Inferior parietal cortex (tissue), 1 donor: ENCODE measurements at regions not wholly inside any gene's neighbourhood (a gene's known extent, or its start where the extent isn't known, plus 50 kb on each side); places are given as distances from the start of the nearest gene placed in this dataset.
A peak's percentile ranks its signal among the peaks of the same experiment; 100 is the strongest.
"Not testable (repeated sequence)": the region's sequence is repeated elsewhere in the genome, so short reads cannot be mapped to it uniquely, and the experiment has no call there.

ENCODE experiments used
- DNase-seq: peaks from one replicate; pipeline ENCODE4 v3.0.0-alpha.2; 2016; ENCODE audit errors: extremely low spot score

DNA sequence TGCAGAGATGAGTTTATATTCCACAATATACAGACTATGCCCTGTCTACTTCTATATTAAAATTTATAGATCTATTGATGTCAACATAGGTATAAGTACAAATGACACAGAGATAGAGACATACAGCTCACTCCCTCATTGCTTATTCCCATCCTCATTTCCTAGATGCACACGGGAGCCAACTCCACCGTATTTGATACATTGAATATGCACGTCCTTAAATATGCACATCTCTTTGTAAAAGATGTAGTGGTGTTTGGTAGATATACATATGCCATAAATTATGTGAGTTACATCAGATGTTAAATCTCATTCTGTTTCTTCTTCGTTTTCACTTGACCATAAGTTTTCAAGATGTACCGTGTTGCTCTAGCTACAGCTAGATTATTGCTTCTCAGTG, 179.2 kb upstream of the RAB6C start:
- DNase-seq = no peak

DNA sequence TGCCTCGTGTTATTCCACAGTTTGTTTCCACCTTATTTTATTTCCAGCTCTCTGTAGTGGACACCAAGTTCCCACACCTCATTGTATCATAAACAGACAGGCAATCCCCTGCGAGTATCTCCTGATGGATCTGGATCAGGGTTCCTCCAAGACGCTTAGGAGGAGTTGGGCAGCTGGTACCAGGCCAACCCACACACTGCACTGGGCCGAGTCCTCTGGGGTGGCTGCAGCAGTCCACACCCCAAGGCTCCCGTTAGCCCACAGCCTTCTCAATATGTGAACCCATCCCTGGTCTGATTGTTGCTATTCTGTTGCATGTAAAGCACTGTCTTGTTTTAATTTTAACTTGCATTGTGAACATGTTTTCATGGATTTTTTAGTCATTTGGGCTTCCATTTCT, 178.8 kb upstream of the RAB6C start:
- DNase-seq = no peak

DNA sequence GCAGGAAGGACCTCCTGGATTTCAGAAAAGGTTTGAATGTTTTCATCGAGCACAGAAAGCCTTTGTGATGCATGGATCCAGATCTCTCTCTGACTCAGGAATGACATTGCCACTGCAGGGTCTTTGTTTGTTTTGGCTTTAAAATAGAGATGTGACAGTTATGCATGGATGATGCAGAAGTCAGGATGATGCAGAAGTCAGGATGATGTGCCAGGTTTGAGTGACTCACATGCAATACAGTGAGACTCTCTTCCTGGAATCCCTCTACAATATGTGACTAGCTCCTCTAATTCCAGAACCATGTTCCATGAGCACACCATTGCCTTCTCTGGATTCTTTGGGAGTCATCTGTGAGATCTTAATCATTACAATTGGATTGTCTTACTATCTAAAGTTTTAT, 177.9 kb upstream of the RAB6C start:
- no peak for DNase-seq

- no peak for DNase-seq
These were observed 177.2 kb upstream of the RAB6C start for GRCh38 chr2:129802290-129802689.

- no peak for DNase-seq
These were observed 176.4 kb upstream of the RAB6C start for GRCh38 chr2:129803032-129803431.

DNA sequence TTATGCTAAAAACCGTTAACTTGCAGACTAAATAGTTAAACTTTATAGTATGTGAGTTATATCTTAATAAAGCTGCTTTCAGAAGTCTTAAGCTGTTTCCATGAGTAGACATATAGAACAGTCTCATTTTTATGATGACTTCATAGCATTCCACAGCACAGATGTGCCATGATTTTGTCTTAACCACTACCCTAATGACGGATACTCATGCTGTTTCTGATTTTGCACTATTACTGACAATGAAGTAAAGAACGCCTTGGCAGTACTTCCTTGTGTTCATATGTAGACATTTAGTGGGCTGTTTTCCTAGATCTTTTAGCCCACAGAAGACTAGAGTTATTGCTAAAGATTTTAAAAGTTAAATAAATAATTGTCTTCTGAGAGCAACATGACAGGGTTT, 175.6 kb upstream of the RAB6C start:
- no peak for DNase-seq

GRCh38 chr2:129805899-129806298, 173.6 kb upstream of the RAB6C start:
- DNase-seq = no peak

GRCh38 chr2:129806317-129806716, 173.1 kb upstream of the RAB6C start:
- DNase-seq = no peak

DNA sequence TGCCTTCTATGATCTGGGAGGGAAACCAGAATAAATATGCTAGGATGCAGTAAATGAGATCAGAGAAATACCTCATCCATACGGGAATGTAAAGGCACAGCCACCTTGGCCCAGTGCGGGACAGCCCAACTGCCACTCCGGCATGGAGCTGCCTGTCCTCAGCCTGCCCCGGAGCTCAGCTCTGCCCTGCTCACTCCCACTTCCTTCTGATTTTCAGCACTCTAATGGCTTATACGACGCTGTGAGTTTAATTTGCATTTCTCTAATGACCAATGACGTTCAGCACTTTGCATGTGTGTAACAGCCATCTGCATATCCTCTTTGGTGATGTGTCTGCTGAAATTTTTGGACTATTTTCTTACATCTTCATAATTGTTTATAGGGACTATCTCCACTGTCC, 172.5 kb upstream of the RAB6C start:
- no peak for DNase-seq

- DNase-seq = not testable (repeated sequence)
These were observed 171.7 kb upstream of the RAB6C start for GRCh38 chr2:129807642-129808338.

DNA sequence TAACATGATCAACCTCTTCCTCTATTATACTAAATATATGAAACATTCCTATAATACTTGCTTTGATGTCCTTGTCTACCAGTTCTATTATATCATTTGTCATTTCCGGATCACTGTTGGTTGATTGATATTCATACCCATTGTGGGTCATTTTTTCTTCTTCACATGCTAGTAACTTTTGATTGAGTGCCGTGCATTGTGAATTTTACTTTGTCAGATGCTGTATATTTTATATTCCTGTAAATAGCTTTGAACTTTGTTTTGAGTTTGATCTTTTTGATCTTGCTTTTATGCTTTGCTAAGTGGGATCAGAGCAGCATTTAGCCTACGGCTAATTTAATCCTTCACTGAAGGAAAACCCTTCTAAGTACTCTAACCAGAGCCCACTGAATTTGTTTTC, 168.9 kb upstream of the RAB6C start:
- no peak for DNase-seq

GRCh38 chr2:129812071-129812470, 167.4 kb upstream of the RAB6C start:
- peak; percentile 30 for DNase-seq

GRCh38 chr2:129812654-129813053, 166.8 kb upstream of the RAB6C start:
- DNase-seq = no peak

DNA sequence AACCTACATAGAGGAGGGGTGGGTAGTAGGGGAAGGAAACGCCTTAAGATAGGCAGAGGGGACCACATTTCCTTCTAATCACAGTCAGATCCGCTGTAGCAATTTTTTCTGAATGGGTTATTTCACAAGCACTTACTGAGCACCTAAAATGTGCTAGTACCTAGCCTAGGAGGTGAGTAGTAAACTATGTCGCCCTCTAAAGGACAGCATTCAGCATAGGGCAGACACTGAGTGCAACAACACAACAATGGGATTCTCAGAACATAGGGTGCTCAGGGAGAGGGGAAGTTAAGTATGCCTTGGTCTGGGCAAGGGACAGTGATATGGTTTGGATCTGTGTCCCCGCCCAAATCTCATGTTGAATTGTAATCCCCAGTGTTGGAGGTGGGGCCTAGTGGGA, 166.1 kb upstream of the RAB6C start:
- no peak for DNase-seq

- no peak for DNase-seq
These were observed 162.5 kb upstream of the RAB6C start for GRCh38 chr2:129816813-129817574.

GRCh38 chr2:129819855-129820254, 159.6 kb upstream of the RAB6C start:
- DNase-seq = no peak

DNA sequence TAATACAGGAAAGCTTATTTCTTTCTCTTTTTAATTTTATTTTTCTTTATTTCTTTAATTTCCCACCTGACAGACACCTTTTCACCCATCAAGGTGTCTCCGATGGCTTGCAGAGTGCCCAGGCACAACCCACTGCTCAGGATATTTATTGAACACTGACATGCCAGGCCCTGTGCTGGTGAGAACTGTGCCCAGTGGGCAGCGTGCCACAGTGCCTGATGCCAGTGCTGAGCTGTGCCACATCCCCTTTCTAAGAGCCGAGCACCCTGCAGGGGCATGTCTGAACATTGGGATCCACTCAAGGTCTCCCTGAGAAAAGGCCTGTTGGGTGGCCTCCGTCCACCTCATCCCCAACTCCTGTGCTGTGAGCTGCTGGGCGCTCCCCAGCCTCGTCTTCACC, 158.6 kb upstream of the RAB6C start:
- no peak for DNase-seq

DNA sequence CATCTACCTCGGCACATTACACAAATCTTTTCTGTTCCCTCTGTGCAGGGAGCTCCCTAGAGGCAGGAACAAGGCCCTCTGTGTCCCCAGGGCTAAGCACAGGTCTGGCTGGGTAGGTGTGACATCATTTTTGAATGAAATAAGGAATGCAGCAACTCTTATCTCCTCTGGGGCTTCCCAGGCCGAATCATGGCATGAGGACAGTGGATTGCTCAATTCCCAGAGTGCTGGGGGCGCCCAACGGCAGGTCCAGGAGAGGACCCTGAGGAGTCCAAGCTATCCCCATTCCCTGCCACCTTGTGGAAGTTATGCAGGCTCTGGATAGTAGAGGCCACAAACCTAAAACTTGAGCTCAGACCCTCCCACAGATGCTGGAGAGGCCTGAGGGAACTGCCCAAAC, 158.0 kb upstream of the RAB6C start:
- no peak for DNase-seq

- DNase-seq = no peak
These were observed 156.4 kb upstream of the RAB6C start for GRCh38 chr2:129823044-129823443.

DNA sequence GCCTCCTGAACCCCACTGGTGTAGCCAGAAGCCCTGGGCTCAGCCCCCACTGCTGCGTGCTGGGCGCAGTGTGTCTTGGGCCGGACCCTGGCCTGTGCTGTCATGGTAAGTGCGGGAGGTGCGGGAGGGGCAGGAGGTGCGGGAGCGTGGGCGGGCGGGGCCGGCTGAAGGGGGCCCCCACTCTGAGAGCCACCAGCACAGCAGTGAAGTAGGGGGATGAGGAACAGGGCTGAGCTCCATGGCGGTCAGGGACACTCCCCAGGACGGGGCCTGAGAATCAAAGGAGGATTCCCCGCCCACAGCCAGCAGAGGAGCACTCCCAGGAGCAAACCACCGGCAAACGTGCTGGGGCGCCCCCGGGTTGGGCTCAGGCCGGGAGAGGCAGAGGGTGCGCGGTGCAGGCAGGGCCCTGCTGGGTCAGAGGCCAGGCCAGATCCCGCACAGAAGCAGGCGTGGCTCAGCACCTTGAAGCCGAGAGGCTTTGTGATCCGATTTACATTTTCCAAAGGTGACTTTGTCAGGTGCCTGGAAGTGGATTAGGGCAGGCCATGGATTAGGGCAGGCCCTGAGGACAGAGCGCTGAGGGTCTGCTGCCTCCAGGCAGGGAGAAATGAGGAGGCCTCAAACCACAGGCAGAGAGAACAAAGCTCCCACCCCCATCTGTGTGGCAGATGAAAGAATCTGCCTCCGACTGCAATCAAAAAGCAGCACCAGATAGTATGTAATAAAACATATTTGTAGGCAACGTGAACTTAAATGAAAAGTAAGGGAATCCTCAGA, 152.0 kb upstream of the RAB6C start:
- DNase-seq = no peak

GRCh38 chr2:129828792-129829191, 150.7 kb upstream of the RAB6C start:
- DNase-seq = no peak

GRCh38 chr2:129829588-129829987, 149.9 kb upstream of the RAB6C start:
- DNase-seq = no peak

DNA sequence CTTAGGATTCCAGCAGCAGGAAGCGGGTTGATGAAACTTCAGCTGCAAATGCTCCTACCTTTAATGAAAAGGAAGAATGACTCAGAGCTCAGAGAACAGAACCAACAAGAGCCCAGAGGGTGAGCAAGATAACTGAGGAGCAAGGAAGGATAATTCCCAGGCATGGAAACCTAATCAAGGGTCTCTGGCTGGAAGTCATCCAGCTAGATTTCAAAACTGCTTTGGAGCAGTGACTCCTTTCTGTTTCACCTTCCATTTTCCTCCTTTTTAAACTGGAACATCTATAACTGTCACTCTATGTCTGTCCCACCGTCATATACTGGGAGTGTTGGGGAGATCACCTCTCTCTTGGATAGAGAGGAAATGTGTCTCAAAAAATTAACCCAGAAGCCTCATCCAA, 148.4 kb upstream of the RAB6C start:
- no peak for DNase-seq
